A549 (cell line): ENCODE measurements at regions not wholly inside any gene's neighbourhood (a gene's known extent, or its start where the extent isn't known, plus 50 kb on each side); places are given as distances from the start of the nearest gene placed in this dataset.

Experiments
- BHLHE40 ChIP-seq: IDR thresholded peaks from 2 replicates; pipeline ENCODE4 v1.6.1; 2012; ENCODE audit warnings: low read depth, low read length, inconsistent platforms
- CBX2 ChIP-seq: fragments of 200-600 bp; sonication (generic); IDR thresholded peaks from 2 replicates; pipeline ENCODE4 v1.6.1; 2016; ENCODE audit warnings: low read depth, mild to moderate bottlenecking, borderline replicate concordance
- CBX8 ChIP-seq: fragments of 200-600 bp; sonication (generic); IDR thresholded peaks from 2 replicates; pipeline ENCODE4 v1.6.1; 2016
- CHD4 ChIP-seq: fragments of 200-600 bp; sonication (generic); IDR thresholded peaks from 2 replicates; pipeline ENCODE4 v1.6.1; 2016; ENCODE audit warnings: antibody characterized with exemption, mild to moderate bottlenecking, borderline replicate concordance
- CTCF ChIP-seq: fragments of >200 bp; sonication (Bioruptor Twin); formaldehyde crosslinking; IDR thresholded peaks from 3 replicates; pipeline ENCODE4 v1.5.1; 2016
- HDAC2 ChIP-seq: fragments of 200-600 bp; sonication (generic); IDR thresholded peaks from 2 replicates; pipeline ENCODE4 v1.6.1; 2016
- HEYL ChIP-seq: fragments of 250-450 bp; sonication (Bioruptor Pico); IDR thresholded peaks from 2 replicates; pipeline ENCODE4 v1.8.0; 2021; ENCODE audit warnings: mild to moderate bottlenecking, moderate library complexity
- HMGXB4 ChIP-seq: fragments of 250-450 bp; sonication (Bioruptor Pico); IDR thresholded peaks from 2 replicates; pipeline ENCODE4 v1.5.0; 2021; ENCODE audit warnings: mild to moderate bottlenecking, moderate library complexity, borderline replicate concordance
- JUN ChIP-seq, 2 experiments: fragments of >200 bp; sonication (Bioruptor Twin); formaldehyde crosslinking; IDR thresholded peaks; 2 replicates in 1 of 2; 3 replicates in 1 of 2; pipeline ENCODE4 v1.6.1; 2016 to 2017
- JUNB ChIP-seq: fragments of >200 bp; sonication (Bioruptor Twin); formaldehyde crosslinking; IDR thresholded peaks from 2 replicates; pipeline ENCODE4 v1.6.1; 2016
- MYC ChIP-seq: IDR thresholded peaks from 2 replicates; pipeline ENCODE4 v1.6.1; 2012; ENCODE audit warnings: mild to moderate bottlenecking, inconsistent platforms, low read length, improper control_type of control experiment, borderline replicate concordance
- NR3C1 ChIP-seq: fragments of >200 bp; sonication (Bioruptor Twin); formaldehyde crosslinking; IDR thresholded peaks from 3 replicates; pipeline ENCODE4 v1.6.1; 2017
- POLR2AphosphoS2 ChIP-seq: conservative IDR thresholded peaks from 2 replicates; pipeline ENCODE4 v1.6.1; 2012; ENCODE audit warnings: low read length, improper control_type of control experiment, inconsistent platforms
- USF2 ChIP-seq: fragments of 450-650 bp; IDR thresholded peaks from 2 replicates; pipeline ENCODE4 v1.6.1; 2014; ENCODE audit warnings: antibody characterized with exemption

GRCh38 chr2:71746946-71747501 is 293.7 kb downstream of the DYSF start:
- no peak for TF ChIP-seq POLR2AphosphoS2
- no peak for TF ChIP-seq JUN (IDR thresholded peaks at IDR 0.05)
- TF ChIP-seq BHLHE40: no peak
- TF ChIP-seq CTCF: no peak
- no peak for TF ChIP-seq CHD4
- no peak for TF ChIP-seq CBX2
- no peak for TF ChIP-seq HEYL (CRISPR knock-in tag)
- TF ChIP-seq JUNB: no peak
- no peak for TF ChIP-seq USF2
- TF ChIP-seq MYC: no peak
- no peak for TF ChIP-seq HDAC2
- no peak for TF ChIP-seq HMGXB4 (CRISPR knock-in tag)
- TF ChIP-seq CBX8: no peak
- TF ChIP-seq NR3C1: no peak
